Progenitor cell of endocrine pancreas (in vitro differentiated cells): ENCODE measurements at regions not wholly inside any gene's neighbourhood (a gene's known extent, or its start where the extent isn't known, plus 50 kb on each side); places are given as distances from the start of the nearest gene placed in this dataset.
A peak's percentile ranks its signal among the peaks of the same experiment; 100 is the strongest.

Experiments used
- DNase-seq: peaks from one replicate; pipeline ENCODE4 v3.0.0; 2021; ENCODE audit warnings: low spot score; ENCODE audit not compliant: unreplicated experiment
- H3K27ac Mint-ChIP-seq: 2 replicates; pipeline ENCODE4 v1.8.0; 2021; ENCODE audit warnings: mild to moderate bottlenecking, moderate library complexity, mixed read lengths
- H3K27me3 Mint-ChIP-seq: 2 replicates; pipeline ENCODE4 v1.8.0; 2021; ENCODE audit warnings: mixed read lengths
- H3K36me3 Mint-ChIP-seq: 2 replicates; pipeline ENCODE4 v1.8.0; 2022; ENCODE audit warnings: mixed read lengths; ENCODE audit not compliant: insufficient read depth
- H3K4me1 Mint-ChIP-seq: 2 replicates; pipeline ENCODE4 v1.8.0; 2021; ENCODE audit warnings: low read depth, mixed read lengths
- H3K4me3 Mint-ChIP-seq: 2 replicates; pipeline ENCODE4 v1.8.0; 2021; ENCODE audit warnings: low read depth, mild to moderate bottlenecking, moderate library complexity, mixed read lengths
- H3K9me3 Mint-ChIP-seq: 2 replicates; pipeline ENCODE4 v1.8.0; 2021; ENCODE audit warnings: low read depth, mixed read lengths
- TF ChIP-seq, protein P1 (sequence below): fragments of 200-600 bp; sonication (generic); IDR thresholded peaks from one replicate; pipeline ENCODE4 v1.5.0; 2021; ENCODE audit warnings: antibody characterized with exemption, mild to moderate bottlenecking; ENCODE audit not compliant: unreplicated experiment

DNA sequence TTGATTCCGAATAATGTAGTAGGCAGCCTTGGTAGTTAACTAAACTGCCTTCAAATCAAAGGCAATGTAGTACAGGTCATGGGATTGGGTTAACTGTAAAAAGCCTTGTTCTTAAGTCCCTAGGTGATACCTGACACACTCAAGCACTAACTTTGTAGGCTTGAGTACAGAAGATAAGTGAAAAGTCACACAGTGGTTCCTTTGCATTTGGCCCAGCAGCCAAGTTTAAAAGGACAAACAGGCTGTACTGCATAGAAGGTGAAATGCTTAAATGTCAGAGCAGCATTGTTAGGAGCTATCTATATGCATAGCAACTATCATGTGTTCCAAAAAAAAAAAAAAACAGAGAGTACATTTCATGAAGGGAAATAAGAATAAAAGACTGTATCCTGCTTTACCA, 178.4 kb downstream of the ATOH1 start:
- Mint-ChIP-seq H3K4me3 (no peak overlapping the region), H3K4me1 (peaks cover 10% of the 10 kb centered on the region), H3K36me3 (no peaks in the 10 kb centered on the region), H3K27ac (no peak overlapping the region), H3K27me3 (no peaks in the 10 kb centered on the region), H3K9me3 (no peaks in the 10 kb centered on the region)
- TF ChIP-seq, protein P1, sequence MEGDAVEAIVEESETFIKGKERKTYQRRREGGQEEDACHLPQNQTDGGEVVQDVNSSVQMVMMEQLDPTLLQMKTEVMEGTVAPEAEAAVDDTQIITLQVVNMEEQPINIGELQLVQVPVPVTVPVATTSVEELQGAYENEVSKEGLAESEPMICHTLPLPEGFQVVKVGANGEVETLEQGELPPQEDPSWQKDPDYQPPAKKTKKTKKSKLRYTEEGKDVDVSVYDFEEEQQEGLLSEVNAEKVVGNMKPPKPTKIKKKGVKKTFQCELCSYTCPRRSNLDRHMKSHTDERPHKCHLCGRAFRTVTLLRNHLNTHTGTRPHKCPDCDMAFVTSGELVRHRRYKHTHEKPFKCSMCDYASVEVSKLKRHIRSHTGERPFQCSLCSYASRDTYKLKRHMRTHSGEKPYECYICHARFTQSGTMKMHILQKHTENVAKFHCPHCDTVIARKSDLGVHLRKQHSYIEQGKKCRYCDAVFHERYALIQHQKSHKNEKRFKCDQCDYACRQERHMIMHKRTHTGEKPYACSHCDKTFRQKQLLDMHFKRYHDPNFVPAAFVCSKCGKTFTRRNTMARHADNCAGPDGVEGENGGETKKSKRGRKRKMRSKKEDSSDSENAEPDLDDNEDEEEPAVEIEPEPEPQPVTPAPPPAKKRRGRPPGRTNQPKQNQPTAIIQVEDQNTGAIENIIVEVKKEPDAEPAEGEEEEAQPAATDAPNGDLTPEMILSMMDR, result no peak
- no peak for DNase-seq

DNA sequence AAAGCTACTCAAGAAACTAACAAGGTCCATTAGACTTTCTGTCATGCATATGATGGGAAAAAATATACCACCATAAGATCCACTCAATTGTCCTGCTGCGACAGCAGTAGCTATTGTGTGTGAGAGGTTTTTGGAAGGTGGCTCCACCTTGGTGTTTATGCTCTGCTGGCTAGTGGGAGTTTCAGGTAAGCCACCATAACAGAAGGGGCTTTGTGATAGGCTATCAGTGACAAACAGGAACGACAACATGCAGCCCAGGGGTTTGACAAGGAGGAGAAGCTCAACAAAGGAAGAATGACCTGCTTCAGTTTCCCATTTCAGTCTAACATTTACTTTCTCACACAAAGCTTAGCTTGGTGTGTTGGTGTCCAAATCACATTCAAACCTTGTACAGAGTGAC, 182.6 kb downstream of the ATOH1 start:
- H3K4me1 Mint-ChIP-seq, result peaks cover 10% of the 10 kb centered on the region
- H3K4me3 Mint-ChIP-seq, result no peak overlapping the region
- DNase-seq, result no peak
- no peaks in the 10 kb centered on the region for H3K27me3 Mint-ChIP-seq
- peak overlapping the region; percentile 36 for H3K27ac Mint-ChIP-seq
- TF ChIP-seq, protein P1, result no peak
- no peaks in the 10 kb centered on the region for H3K36me3 Mint-ChIP-seq
- peaks cover 7% of the 10 kb centered on the region for H3K9me3 Mint-ChIP-seq

DNA sequence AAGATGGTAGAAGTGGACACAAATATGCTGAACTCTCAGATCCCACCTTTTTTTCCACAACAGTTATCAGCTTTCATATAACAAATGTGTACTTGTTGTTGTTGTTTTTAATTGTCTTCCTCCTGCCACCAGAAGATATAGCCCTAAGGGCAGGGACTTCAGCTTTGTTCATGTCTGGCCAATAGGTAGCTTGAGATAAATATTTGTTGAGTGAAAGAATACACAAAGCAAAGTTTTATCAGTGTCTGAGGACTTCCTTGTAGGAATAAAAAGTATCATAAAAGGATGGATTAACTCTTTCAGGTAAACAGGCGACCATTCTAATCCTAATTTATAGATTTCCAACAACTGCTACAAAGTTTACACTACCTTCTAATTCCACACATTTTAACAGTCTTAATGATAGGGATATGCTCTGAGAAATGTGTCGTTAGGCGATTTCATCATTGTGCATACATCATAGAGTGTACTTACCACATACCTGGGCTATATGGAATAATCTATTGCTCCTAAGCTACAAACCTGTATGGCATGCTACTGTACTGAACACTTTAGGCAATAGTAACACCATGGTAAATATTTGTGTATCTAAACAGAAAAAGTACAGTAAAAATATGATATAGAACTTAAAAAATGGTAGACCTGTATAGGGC, 186.1 kb downstream of the ATOH1 start:
- TF ChIP-seq, protein P1, result no peak
- Mint-ChIP-seq H3K27ac (no peak overlapping the region), H3K36me3 (no peaks in the 10 kb centered on the region), H3K9me3 (peaks cover 7% of the 10 kb centered on the region), H3K4me3 (no peak overlapping the region), H3K4me1 (peaks cover 6% of the 10 kb centered on the region), H3K27me3 (no peaks in the 10 kb centered on the region)
- DNase-seq, result no peak

DNA sequence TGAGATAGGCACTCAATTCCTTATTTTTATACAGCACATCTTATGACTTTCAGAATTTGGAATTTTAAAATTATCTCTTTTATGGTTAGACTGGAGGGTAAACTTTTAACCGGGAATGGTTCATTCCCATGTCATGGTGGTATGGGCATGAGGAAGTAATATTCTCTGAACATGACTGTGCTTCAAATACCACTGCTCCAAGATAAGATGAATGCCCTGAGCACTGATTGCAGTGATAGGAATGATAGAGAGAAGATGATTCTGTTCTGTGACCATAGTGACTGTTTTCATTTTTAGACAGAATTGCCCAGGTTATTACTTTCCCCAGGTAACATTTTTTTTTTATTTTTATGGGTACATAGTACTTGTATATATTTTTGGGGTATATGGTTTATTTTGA, 187.4 kb downstream of the ATOH1 start:
- Mint-ChIP-seq H3K4me3 (no peak overlapping the region), H3K27ac (no peak overlapping the region), H3K27me3 (no peaks in the 10 kb centered on the region), H3K36me3 (no peaks in the 10 kb centered on the region), H3K4me1 (peaks cover 6% of the 10 kb centered on the region), H3K9me3 (peaks cover 7% of the 10 kb centered on the region)
- DNase-seq, result no peak
- TF ChIP-seq, protein P1, result no peak

DNA sequence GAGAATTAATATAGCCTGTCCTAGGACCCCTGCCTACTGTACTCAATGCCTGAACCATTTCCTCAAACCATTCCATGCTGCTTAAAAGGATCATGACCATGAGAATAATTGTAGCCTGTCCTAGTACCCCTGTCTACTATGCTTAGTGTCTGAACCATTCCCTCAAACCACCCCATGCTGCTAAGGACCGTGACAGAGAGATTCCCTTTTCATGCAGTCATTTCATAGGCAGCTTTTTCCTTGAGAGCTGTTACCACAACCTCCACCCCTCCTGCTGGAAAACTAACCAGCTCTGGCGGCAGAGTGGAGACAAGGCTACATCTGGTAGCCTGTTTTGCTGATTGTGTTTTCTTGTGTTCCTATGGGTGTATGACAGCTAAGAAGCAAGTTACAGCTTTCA, 174.9 kb upstream of the SMARCAD1 start:
- no peak overlapping the region for H3K27ac Mint-ChIP-seq
- H3K4me1 Mint-ChIP-seq, result no peaks in the 10 kb centered on the region
- H3K27me3 Mint-ChIP-seq, result no peaks in the 10 kb centered on the region

More for the DNA sequence above, 174.9 kb upstream of the SMARCAD1 start:
- no peak overlapping the region for H3K4me3 Mint-ChIP-seq
- DNase-seq, result no peak
- no peaks in the 10 kb centered on the region for H3K36me3 Mint-ChIP-seq
- TF ChIP-seq, protein P1, result no peak
- no peaks in the 10 kb centered on the region for H3K9me3 Mint-ChIP-seq
